A673 (cell line): ENCODE measurements at regions not wholly inside any gene's neighbourhood (a gene's known extent, or its start where the extent isn't known, plus 50 kb on each side); places are given as distances from the start of the nearest gene placed in this dataset.

Experiments used
- BruUV-seq: library from RNA; stranded (reverse); fragments of 400-500 nt; replicated peaks from 2 replicates; lab custom pipeline; 2021; lab: Mats Ljungman, UMichigan
- CTCF ChIA-PET: fragments of 300-600 bp; sonication (Branson Sonifier 250); formaldehyde crosslinking; loops from one replicate; lab custom pipeline; 2022; ENCODE audit warnings: antibody characterized with exemption; lab: Charles Lee
- POLR2A ChIA-PET: fragments of 300-600 bp; sonication (Branson Sonifier 250); formaldehyde crosslinking; loops from one replicate; lab custom pipeline; 2022; ENCODE audit warnings: antibody characterized with exemption; ENCODE audit not compliant: low non-redundant PET; lab: Charles Lee
- DNase-seq: peaks from one replicate; pipeline ENCODE4 v3.0.0-alpha.2; 2015; ENCODE audit warnings: low spot score
- H3K27ac ChIP-seq: fragments of 200-600 bp; sonication (generic); 2 replicates; pipeline ENCODE4 v1.5.1; 2016; ENCODE audit warnings: mixed run types, low read depth, mild to moderate bottlenecking, mixed read lengths, antibody characterized with exemption, low read length; ENCODE audit not compliant: poor library complexity, severe bottlenecking
- H3K27me3 ChIP-seq: fragments of 200-600 bp; sonication (generic); replicated peaks from 2 replicates; pipeline ENCODE4 v1.6.1; 2017; ENCODE audit warnings: mixed run types, low read depth, mild to moderate bottlenecking, mixed read lengths, antibody characterized with exemption, low read length; ENCODE audit not compliant: insufficient read depth, poor library complexity
- H3K36me3 ChIP-seq: fragments of 200-600 bp; sonication (generic); 2 replicates; pipeline ENCODE4 v1.6.1; 2016; ENCODE audit warnings: mixed run types, mild to moderate bottlenecking, mixed read lengths, antibody characterized with exemption, low read length; ENCODE audit not compliant: insufficient read depth, poor library complexity, severe bottlenecking
- H3K4me1 ChIP-seq: fragments of 200-600 bp; sonication (generic); 2 replicates; pipeline ENCODE4 v1.6.1; 2017; ENCODE audit warnings: mixed run types, mild to moderate bottlenecking, mixed read lengths, antibody characterized with exemption, low read length; ENCODE audit not compliant: insufficient read depth, poor library complexity, severe bottlenecking
- H3K4me3 ChIP-seq: fragments of 200-600 bp; sonication (generic); 2 replicates; pipeline ENCODE4 v1.5.1; 2016; ENCODE audit warnings: low read depth, mixed run types, mild to moderate bottlenecking, mixed read lengths, low read length; ENCODE audit not compliant: poor library complexity, severe bottlenecking
- H3K9me3 ChIP-seq: fragments of 200-600 bp; sonication (generic); 2 replicates; pipeline ENCODE4 v1.6.1; 2016; ENCODE audit warnings: mixed run types, low read depth, mild to moderate bottlenecking, mixed read lengths, antibody characterized with exemption, low read length; ENCODE audit not compliant: poor library complexity, severe bottlenecking
- CTCF ChIP-seq: fragments of 300-800, 200-600 bp; sonication (generic); conservative IDR thresholded peaks from 2 replicates; pipeline ENCODE4 v1.5.1; 2017; ENCODE audit warnings: low read depth, mild to moderate bottlenecking, antibody characterized with exemption, low read length, moderate library complexity, mixed read lengths
- EZH2 ChIP-seq: fragments of 200-600 bp; sonication (generic); IDR thresholded peaks from 2 replicates; pipeline ENCODE4 v1.6.1; 2017; ENCODE audit warnings: borderline replicate concordance, low read depth, mild to moderate bottlenecking, mixed read lengths, antibody characterized with exemption, low read length; ENCODE audit not compliant: poor library complexity, severe bottlenecking
- intact Hi-C: fragments of 100-400 bp; cut with micrococcal nuclease; formaldehyde crosslinking; loops from one replicate; pipeline ENCODE4 v1.10.0; 2022; ENCODE audit not compliant: unreplicated experiment

- TF ChIP-seq EZH2 (no peak), CTCF (peak; percentile 77)
- CTCF ChIA-PET: interaction anchor here (1.7 kb wide), 1 partner anchor 198 kb away, joined by 6 read pairs; no protein-coding TSS in a partner anchor
- no peaks in the 10 kb centered on the region for H3K36me3 ChIP-seq
- no peaks in the 10 kb centered on the region for H3K9me3 ChIP-seq
- H3K4me3 ChIP-seq: no peak overlapping the region
- peaks cover 13% of the 10 kb centered on the region for H3K4me1 ChIP-seq
- H3K27me3 ChIP-seq: no peaks in the 10 kb centered on the region
- no peak overlapping the region for H3K27ac ChIP-seq
- intact Hi-C loops: loop anchor here (2.0 kb wide), 1 partner anchor 198 kb away; no protein-coding TSS in a partner anchor
- POLR2A ChIA-PET: no interaction called here
- BruUV-seq: no TSS peak
- DNase-seq: peak; percentile 59
Observed at GRCh38 chr2:196277002-196277401, 105.6 kb upstream of the STK17B start.

GRCh38 chr2:196278491-196278911, 107.1 kb upstream of the STK17B start:
- intact Hi-C loops: no loop called here
- no TSS peak for BruUV-seq
- no peak overlapping the region for H3K4me3 ChIP-seq

DNA sequence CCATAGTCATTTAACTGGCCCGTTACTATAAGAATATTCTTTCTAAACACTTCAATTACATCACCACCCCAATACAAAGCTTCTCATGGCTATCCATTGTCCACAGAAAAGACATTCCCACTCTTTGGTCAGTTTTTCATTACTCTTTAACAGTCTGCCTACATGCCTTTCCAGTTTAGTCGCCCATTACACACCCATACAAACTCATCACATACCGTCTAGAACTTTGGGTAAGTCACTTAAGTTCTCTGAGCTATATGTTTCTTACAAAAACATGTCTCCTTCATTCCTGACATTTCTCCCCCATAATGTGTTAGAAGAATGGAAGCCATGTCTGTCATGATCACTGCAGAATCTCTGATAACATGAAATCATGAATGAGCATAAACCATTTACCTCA, 108.2 kb upstream of the STK17B start:
- H3K4me1 ChIP-seq: peaks cover 7% of the 10 kb centered on the region
- H3K4me3 ChIP-seq: no peak overlapping the region
- no peaks in the 10 kb centered on the region for H3K27me3 ChIP-seq
- DNase-seq: no peak
- H3K36me3 ChIP-seq: no peaks in the 10 kb centered on the region
- intact Hi-C loops: no loop called here
- no TSS peak for BruUV-seq
- no peak overlapping the region for H3K27ac ChIP-seq
- H3K9me3 ChIP-seq: no peaks in the 10 kb centered on the region
- TF ChIP-seq CTCF (no peak), EZH2 (no peak)
- ChIA-PET CTCF (interaction anchor here (0.8 kb wide), 1 partner anchor 201 kb away, joined by 3 read pairs; no protein-coding TSS in a partner anchor), POLR2A (no interaction called here)

More at GRCh38 chr2:196278491-196278911, 107.1 kb upstream of the STK17B start:
- ChIA-PET POLR2A (no interaction called here), CTCF (interaction anchor here (0.6 kb wide), 1 partner anchor 162 kb away, joined by 5 read pairs; no protein-coding TSS in a partner anchor)
- TF ChIP-seq EZH2 (no peak), CTCF (no peak)
- Histone ChIP-seq H3K9me3 (no peaks in the 10 kb centered on the region), H3K27ac (no peak overlapping the region), H3K4me1 (peaks cover 13% of the 10 kb centered on the region), H3K36me3 (no peaks in the 10 kb centered on the region), H3K27me3 (no peaks in the 10 kb centered on the region)
- DNase-seq: no peak
